ENCODE measurements at regions not wholly inside any gene's neighbourhood (a gene's known extent, or its start where the extent isn't known, plus 50 kb on each side); places are given as distances from the start of the nearest gene placed in this dataset.

GRCh38 chr2:234621120-234621519, 124.2 kb upstream of the ARL4C start:
- no peak for TF ChIP-seq POLR2A (IDR thresholded peaks at IDR 0.05; ENCODE audit: low read depth)
- no peak for TF ChIP-seq CTCF (IDR thresholded peaks at IDR 0.05)

All from esophagus muscularis mucosa (tissue), 3 donors.